NCI-H748 treated with DMSO at 0.1 percent for 48 hours (cell line): ENCODE measurements at regions not wholly inside any gene's neighbourhood (a gene's known extent, or its start where the extent isn't known, plus 50 kb on each side); places are given as distances from the start of the nearest gene placed in this dataset.
A peak's percentile ranks its signal among the peaks of the same experiment; 100 is the strongest.
"Not testable (repeated sequence)": the region's sequence is repeated elsewhere in the genome, so short reads cannot be mapped to it uniquely, and the experiment has no call there.

Source experiments
- DNase-seq: peaks from one replicate; lab custom pipeline; 2025; lab: John Stamatoyannopoulos, UW

DNA sequence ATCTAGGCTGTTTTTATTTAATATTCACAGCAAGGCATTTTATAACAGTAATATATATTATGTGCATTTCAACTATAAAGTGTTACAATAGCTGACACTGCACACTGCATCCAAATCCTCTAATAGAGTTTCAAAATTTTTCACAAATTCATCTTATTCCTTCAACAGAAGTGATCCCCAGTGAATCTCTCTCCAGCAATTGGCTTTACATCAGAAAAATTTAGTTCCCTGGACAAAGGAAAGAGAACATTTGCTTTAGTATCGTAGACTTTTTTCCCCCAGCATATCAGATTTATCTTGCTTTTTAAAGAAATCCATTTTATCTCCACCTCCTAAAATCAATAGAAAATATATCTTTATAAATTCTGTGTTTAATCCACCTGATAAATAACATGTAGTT is 868.6 kb downstream of the TBL1XR1 start:
- no peak for DNase-seq

DNA sequence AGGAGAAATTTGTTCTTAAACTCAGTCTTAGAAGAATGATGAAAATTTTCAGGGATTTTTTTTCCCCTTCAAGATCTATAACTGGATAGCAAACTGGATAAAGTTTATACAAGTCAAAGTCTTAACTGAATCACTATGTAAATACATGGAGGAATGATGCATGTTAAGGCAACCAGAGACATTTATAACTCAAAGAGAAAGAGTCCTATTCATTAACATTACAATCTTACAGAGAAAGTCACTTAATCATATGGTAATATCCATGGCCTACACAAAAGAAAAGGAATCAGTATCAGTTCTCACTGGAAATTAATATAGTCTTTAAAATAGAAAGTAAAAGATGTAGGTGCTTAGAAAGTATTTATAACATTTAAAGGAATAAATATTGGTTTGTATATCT is 869.1 kb downstream of the TBL1XR1 start:
- no peak for DNase-seq

DNA sequence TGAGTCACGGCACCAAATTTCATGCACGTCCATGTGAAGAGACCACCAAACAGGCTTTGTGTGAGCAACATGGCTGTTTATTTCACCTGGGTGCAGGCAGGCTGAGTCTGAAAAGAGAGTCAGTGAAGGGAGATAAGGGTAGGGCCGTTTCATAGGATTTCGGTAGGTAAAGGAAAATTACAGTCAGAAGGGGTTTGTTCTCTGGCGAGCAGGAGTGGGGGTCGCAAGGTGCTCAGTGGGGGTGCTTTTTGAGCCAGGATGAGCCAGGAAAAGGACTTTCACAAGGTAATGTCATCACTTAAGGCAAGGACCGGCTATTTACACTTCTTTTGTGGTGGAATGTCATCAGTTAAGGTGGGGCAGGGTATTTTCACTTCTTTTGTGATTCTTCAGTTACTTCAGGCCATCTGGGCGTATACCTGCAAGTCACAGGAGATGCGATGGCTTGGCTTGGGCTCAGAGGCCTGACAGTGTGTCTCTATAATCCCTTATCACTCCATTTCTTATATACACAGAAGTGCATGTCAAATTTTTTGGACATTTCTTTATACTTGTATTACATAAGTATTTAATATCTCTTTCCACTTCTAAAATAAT is 870.3 kb downstream of the TBL1XR1 start:
- not testable (repeated sequence) for DNase-seq

DNA sequence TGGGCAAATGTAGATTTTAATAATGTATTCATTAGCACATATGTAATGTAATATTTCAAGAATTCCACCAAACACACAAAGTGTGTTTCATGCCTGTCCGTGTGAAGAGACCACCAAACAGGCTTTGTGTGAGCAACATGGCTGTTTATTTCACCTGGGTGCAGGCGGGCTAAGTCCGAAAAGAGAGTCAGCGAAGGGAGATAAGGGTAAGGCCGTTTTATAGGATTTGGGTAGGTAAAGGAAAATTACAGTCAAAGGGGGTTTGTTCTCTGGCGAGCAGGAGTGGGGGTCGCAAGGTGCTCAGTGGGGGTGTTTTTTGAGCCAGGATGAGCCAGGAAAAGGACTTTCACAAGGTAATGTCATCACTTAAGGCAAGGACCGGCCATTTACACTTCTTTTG is 875.8 kb downstream of the TBL1XR1 start:
- DNase-seq: not testable (repeated sequence)

DNA sequence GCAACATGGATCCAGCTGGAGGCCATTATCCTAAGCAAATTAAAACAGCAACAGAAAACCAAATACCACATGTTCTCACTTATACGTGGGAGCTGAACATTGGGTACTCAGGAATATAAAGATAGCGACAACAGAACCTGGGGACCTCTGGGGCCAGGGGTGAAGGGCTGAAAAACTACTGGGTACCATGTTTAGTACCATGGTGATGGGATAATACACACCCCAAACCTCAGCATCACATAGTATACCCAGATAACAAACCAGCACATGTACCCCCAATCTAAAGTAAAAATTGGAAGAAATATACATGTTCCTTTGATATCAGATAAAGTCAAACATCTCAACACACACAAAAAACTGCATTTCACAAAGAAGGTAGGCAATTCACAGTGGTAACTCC is 876.2 kb downstream of the TBL1XR1 start:
- no peak for DNase-seq

DNA sequence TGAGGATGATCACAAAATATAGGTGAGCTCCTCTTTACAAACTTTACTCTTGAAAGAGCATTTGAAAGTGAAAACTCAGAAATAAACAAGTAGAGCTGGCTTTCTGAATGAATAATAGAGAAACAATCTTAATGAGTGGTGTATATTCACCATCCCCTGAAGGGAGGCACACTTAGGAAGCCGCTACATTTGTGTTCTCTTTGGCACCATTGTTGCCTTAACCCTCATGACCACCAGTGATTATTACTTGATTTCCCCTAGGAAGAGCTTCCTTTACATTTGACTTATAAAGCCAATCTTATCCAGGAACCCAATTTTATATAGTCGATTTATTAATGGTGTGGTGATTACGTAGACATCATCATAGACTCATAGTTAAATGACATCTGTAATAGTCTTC is 883.9 kb downstream of the TBL1XR1 start:
- no peak for DNase-seq

DNA sequence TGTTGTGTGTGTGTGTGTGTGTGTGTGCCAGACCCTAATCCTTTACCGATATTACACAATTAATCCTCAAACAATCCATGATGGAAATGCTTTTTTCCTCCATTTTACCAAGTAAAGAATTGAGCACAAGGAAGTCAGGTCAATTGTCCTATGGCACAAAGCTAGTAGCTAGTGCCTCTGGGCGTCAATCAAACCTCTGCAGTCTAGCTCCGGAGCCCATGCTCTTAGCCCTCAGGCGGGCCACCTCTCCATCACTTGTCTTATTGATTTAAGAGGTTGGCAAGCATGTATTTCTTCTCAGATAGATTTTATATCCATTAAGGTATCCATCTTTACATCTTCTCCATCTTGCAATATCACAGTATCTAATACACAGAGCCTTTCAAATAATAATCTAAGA is 886.6 kb downstream of the TBL1XR1 start:
- no peak for DNase-seq

DNA sequence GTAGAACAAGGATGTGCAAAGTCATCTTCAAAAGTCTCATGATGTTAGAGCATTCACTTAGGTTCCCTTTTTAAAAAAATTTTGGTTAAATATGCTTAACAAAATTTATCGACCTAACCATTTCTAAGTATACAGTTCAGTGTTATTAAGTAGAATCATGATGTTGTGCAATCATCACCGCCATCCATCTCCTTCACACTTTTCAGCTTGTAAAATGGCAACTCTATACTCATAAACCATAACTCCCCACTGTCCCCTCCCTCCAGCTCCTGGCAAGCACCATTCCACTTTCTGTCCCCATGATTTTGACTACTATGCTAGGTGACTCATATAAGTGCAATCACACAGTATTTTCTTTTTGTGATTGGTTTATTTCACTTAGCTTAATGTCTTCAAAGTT is 895.0 kb downstream of the TBL1XR1 start:
- no peak for DNase-seq

DNA sequence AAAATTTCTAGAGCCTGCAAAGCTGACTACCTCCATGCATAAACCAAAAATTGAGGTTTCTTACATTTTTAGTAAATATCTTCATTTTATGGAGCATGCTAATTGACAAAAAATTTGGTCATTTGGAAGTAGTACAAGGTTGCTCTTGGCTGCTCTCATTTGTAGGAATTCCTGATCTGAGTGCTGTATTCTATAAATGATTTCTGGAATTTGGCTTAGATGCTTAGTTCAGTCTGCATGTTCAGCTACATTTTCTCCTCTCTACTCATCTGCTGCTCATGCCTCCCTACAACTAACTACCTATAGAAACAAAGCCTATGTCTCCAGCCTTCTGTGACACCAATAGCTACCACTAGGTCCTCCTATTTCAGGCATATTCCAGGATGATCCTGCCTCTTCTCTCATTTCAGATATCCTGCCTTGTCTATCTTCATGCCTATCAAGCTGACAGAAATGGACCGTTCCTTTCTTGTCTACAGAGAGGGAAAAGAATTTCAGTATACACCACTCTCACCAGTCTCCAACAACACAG is 901.1 kb downstream of the TBL1XR1 start:
- no peak for DNase-seq

DNA sequence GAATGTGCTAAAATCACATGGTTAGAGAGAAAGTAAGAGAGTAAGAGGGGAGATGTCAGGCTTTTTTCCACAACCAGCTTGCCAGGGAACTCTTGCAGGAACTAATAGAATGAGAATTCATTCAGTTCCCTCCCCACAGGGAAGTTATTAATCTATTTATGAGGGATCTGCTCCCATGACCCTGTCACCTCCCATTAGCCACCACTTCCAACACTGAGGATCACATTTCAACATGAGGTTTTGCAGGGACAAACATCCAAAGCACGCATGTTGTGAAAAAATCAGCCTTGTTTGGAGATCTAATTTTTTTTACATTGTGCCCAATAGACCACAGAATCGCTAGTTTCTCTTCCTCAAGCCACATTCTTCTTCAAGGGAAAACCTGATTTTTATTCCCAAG is 904.0 kb downstream of the TBL1XR1 start:
- DNase-seq: no peak

DNA sequence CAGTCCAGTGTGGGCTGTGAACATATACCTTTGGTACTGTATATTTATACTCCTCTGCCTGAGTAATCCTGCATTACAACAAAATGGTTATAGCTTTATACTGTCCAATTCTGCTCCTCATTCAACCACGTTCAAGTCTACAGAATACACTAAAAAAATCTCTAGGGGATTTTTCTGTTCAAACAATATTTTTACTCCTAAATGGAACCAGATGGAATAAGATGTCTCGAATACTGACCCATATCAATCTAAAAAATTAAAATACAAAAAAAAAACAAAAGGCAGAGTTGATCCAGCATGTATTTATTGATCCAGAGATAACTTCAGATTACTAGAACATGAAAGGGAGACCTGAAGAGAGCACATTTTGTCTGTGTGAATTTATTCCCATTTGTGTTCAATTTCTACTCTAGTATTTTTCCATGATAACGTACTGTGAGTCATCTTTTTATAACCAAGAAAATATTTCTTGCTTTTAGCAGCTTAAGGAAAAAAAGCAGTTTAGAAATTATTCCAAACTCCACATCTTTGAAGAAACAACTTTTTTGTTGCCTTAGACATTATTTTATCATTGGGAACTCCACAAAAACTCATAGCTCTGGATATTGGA is 910.7 kb downstream of the TBL1XR1 start:
- no peak for DNase-seq

DNA sequence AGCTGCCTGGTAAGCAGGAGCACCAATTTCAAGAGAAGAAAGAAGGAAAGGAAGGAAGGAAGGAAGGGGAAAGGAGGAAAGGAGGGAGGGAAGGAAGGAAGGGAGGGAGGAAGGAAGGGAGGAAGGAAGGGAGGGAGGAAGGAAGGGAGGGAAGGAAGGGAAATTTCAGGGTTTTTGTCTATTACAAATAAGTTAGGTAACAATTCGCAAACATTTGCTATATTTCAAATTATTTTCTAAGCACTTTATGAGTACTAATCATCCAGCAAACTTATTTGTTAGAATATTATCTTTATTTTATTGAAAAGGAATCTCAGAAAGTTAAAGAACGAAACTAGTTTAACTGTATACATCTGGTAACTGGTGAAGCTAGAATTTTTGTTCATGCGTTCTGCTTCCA is 921.7 kb downstream of the TBL1XR1 start:
- DNase-seq: no peak

DNA sequence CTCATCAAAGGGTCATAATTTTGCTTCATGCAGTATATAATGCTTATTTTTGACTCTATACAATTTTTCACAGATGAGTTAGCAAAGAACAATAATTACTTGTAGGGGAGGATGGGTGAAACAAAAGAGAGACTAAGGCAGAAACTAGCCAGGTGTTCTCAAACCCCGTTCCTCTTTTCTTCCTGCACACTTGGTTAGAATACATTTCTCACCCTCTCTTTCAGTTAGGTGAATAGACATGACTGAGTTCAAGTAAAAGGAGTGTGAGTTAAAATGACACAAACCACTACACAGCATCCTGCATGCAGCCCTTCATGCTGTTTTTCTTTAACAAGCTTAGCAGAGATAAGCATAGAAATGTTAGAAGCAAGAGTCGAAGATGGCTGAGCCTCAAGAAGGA is 922.2 kb downstream of the TBL1XR1 start:
- DNase-seq: no peak

DNA sequence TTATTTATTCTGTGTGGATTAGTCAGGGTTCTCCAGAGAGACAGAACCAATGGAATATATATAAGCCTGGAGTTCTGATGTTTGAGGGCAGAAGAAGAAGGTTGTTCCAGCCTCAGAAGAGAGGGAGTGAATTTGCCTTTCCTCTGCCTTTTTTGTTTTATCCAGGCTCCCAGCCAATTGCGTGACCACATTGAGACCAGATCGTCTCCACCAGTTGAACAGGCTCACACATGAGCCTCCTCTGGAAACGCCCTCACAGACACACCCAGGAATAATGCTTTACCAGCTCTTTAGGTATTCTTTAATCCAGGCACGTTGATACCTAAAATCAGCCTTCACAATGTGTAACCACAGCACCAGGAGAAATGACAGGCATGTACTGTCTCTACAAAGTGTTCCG is 923.1 kb downstream of the TBL1XR1 start:
- DNase-seq: peak; percentile 98

DNA sequence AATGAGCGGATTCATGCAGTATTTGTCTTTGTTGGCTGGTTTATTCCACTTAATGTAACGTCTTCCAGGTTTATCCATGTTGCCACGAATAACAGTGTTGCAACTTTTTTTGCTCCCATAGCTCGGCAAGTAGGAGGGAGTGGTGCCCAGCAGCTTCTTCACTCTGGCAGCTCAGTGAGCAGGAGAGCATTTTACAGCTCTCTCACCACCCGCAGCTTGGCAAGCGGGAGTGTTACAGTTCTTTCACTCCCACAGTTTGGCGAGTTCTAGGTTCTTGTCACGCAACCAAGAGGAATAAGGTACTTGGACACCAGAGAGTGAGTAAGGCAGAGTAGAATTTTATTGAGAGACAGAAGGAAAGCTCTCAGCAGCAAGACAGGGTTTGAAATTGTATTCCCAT is 935.2 kb downstream of the TBL1XR1 start:
- DNase-seq: no peak

DNA sequence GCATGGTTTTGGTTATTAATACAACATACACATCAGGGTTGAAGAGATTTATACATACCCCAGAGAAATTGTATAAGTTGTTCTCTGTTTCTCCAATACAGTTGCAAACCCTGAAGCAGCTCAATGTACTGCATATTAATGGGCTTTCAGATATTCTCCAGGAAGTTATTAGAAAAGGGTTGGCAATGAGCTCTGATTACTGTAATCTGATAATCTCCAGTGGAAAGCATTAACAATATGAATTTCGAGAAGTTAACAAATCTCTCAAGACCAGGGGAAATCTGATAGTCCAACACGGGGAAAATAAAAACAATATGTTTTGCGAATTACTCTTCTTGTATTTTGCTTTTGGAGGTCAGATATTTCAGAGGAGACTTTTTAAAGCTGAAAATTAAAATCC is 950.1 kb downstream of the TBL1XR1 start:
- no peak for DNase-seq

DNA sequence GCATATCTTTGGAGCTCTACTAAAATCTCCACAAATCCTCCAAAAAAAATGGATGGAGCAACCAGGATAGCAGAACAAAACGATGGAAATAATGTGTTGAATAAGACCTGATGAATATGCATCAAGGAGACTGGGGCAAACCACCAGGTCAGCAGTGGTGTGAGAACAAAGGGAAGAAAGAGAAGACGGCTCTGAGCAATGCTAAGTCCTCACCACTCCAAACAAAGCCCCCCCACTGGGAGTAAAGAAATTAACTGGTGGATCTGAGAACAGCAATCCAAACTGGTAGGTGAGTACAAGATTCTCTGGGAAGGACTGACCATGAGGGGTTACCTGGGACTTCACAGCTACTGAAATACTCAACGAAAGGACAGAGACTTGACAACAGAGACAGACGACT is 977.3 kb downstream of the TBL1XR1 start:
- DNase-seq: no peak

DNA sequence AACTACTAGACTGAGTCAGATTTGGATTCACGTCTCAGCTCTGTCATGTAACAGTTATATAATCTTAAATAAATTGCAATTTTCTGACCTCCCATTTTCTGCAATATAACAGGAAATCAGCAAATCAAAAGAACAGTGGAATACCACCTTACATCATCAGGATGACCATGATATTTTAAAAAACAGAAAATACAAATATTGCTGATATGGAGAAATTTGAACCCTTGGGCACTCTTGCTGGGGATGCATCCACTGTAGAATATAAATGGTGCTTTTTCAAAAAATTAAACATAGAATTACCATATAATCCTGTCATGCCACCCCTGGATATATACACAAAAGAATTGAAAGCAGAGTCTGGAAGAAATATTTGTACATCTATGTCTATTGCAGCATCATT is 982.5 kb downstream of the TBL1XR1 start:
- no peak for DNase-seq

DNA sequence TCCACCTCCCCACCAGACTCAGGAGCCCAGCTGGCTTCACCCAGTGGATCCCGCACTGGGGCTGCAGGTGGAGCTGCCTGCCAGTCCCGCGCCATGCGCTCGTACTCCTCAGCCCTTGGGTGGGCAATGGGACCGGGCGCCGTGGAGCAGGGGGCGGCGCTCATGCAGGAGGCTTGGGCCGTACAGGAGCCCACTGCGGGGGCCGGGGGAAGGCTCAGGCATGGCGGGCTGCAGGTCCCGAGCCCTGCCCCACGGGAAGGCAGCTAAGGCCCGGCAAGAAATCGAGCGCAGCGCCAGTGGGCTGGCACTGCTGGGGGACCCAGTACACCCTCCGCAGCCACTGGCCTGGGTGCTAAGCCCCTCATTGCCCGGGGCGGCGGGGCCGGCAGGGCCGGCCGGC is 984.0 kb downstream of the TBL1XR1 start:
- DNase-seq: not testable (repeated sequence)

DNA sequence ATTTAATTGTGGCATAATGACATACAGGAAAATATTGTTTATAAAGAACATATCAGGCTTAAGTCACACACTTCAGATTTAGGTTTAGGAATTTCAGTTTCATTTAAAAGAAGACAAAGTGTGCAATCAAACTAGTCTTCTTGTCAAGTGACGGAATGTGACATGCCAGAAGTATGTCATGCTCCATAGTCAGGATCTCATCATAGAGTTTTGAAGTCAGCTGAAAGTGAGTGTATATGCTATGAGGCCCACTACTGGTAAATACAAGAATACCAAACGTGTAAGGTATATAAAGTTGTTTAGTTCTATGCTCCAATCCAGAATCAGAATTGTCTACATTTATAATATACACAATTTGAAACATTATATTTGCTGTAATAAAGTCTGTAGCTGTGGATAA is 988.4 kb downstream of the TBL1XR1 start:
- DNase-seq: no peak

DNA sequence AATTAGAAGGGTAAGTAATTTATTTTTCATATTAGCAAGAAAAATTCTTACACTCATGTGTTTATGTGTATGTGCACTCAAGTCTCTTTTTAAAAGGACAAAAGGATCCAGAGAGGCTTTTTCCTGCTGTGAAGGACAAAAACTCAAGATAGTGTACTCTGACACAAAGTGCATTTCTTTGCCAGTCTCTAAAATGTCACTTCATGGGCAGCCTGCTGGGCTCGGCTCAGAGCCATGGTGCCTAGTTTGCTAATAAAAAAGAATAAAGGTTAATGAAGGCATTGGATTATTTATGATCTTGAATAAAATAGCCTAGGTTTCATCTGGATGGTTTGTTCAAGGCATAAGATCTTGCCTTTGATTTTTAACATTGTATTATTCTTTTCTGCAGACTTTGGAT is 989.0 kb downstream of the TBL1XR1 start:
- DNase-seq: no peak

DNA sequence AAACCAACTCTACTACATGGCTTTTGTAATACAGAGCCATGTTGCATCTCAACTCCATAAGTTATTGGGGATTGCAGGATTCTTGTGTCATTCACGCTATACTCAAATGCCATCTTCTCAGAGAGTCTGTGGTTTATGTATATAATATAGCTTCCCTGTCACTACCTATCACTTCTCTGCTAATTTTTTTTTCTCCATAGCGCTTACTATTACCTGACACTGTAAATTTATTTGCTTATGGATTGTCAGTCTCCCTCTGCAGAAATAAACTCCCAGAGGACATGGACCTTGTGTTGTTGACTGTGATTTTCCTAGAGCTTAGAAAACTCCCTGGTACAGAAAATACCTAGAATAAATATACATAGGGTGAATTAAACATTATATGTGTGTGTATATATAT is 990.5 kb downstream of the TBL1XR1 start:
- DNase-seq: no peak

DNA sequence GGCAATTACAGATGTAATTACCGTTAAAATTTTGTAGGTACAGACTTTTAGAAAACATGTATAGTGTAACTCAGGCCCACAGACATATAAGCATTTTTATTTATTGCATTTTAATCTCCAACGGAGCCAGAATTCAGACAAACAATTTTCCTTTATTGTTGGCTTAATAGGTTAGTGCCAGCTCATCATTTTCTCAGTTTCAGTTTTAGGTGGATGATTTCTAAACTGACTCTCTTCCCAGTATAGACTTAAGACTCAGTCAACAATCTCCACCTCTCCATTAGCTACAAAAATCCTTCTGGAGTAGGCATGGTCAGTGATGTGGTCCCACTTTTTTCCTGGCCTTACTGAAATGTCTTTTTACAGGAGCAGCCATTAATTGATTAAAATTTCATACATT is 994.6 kb downstream of the TBL1XR1 start:
- DNase-seq: no peak

DNA sequence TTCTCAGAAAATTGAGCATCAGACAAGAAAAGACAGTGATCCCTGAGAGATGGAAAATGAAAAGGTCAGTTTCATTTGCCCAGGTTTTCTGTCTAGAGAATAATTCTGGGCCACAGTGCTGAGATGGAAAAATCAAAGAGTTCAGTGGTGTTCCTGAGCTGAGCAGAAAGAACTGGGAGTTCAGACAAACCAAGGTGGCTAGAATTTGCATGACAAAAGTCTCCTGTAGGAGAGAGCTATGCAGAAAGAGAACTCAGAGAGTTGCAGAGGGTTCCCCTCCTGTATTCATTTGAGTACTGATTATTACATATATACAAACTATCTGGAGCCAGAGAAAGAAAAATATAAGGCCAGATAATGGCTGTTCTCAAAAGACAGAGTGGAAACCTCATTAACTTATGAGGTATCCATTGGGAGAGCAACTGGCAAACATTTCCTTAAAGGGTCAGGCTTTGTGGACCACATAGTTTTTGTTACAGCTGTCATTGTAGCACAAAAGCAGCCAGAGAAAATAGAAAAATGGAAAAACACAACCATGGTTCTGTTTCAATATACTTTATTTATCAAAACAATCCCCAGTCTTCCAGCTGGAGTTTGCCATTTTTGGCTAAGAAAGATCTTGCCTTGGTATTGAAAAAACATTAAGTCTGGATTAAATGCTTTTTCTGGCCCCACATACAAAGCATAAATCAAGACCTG is 1004.1 kb downstream of the TBL1XR1 start:
- no peak for DNase-seq
